ENCODE measurements at regions not wholly inside any gene's neighbourhood (a gene's known extent, or its start where the extent isn't known, plus 50 kb on each side); places are given as distances from the start of the nearest gene placed in this dataset.
A peak's percentile ranks its signal among the peaks of the same experiment; 100 is the strongest.

- DNase-seq: no peak
Observed at GRCh38 chr1:196001188-196001587, 607.1 kb downstream of the KCNT2 start.

DNA sequence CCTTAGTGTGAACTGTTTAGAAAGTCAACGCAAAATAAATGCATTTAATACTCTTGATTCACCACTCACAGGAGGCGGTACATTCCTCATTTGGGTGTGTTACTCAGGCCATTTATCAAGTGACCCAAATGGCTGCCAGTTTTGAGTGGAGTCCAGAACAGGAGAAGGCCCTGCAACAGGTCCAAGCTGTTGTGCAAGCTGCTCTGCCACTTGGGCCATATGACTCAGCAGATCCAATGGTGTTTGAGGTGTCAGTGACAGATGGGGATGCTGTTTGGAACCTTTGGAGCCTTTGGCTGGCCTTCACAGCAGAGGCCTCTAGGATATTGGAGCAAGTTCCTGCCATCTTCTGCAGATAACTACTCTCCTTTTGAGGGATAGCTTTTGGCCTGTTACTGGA lies 609.2 kb downstream of the KCNT2 start:
- no peak for DNase-seq

GRCh38 chr1:195981448-195982139 lies 626.6 kb downstream of the KCNT2 start:
- DNase-seq: no peak

- DNase-seq: no peak
Observed at GRCh38 chr1:195979646-195980045, 628.6 kb downstream of the KCNT2 start.

DNA sequence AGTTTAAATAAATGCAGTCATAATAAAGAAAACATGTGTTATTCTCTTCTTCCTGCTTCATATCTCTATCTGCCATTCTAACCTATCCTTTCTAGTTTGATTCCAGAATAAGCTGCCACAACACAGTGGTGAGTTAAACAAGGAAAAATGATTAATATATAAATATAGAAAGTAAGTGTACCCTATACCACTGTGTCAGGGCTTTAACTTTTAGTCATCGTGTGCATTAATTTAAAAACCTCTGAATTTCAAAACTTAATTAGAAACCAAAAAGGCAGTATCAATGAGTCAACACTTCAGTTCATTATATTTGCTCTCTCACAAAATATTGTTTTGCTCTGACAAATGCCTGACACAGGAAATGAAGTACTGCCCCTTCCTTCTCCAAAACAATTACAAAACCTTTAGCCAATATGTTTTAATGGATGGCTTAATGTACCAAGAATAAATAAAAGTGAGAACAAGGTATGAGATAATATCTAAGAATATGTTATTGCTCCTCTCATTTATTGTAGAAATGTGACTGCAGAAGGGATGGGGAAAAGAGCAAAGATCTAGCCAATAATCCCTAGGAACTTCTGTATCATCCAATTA lies 634.8 kb downstream of the KCNT2 start:
- DNase-seq: no peak

DNA sequence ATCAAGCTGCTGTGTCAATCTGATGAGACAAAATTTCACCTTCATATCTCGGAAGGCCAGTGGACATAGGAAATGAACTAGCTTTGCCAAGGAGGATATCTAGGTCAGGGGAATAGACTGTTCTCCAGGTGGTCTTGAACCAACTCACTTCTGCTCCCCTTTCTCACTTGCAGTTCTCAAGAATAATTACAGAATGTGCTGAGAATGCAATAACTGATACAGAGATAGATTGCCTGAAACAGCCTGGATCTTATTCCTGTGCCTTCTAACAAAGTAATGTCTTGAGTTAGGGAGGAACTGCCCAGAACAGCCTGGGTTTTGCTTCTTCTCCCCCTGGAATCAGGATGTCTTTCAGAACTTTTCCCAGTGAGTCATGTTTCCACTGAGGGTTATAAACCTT lies 636.7 kb downstream of the KCNT2 start:
- DNase-seq: no peak

DNA sequence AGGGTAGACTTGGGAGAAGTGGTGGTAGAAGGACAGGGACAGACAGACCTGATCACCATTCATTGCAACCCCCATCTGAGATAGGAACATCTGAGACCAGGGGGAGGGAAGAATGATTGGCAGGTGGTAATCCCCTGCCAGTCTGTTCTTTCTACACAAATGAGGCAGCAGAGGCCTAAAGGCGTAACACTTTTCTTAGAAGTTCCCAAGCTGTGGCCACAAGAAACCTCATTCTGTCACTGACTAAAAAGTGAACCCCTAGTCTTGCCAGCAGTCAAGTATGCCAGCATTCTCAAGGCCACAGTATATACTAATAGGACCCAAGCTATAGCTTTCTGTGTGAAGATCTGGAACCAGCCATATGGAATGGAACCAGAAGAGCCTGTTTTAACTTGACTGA lies 638.0 kb downstream of the KCNT2 start:
- DNase-seq: no peak

DNA sequence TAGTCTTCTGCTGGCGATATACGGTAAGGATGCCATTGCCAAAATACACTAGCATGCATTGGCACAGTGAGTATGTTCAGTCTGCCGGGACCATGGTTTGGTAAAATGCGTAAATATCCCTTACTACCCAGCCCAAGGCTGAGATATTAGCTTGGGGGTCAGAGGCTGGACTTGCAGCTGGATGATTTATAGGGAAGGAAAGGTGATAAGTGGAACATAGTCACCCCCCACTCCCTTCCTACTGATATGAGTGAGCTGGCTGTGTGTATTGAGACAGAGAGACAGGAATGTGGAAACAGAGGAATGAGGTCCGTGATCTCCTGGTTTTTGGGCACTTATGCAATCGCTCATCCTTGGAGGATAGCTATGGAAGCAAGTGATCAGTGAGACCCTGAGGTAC lies 642.8 kb downstream of the KCNT2 start:
- no peak for DNase-seq

DNA sequence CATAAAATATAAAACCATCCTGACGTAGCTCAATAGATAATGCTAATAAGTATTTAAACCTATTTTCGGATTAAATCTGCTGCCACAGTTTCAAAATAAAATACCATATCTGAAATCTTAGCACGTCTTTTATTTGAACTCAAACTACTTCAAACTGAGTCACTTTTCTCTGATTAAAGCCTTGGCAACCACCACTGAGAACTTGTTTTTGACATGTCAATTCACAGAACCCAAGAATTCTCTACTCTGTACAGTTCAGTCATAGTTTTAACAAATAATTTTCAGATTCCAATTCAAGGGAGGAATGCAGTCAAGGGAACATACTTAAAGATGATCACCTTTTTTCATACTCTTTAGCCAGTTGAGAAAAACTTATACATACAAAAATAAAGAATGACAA lies 643.2 kb downstream of the KCNT2 start:
- DNase-seq: no peak

GRCh38 chr1:195964516-195964915 lies 643.7 kb downstream of the KCNT2 start:
- no peak for DNase-seq

DNA sequence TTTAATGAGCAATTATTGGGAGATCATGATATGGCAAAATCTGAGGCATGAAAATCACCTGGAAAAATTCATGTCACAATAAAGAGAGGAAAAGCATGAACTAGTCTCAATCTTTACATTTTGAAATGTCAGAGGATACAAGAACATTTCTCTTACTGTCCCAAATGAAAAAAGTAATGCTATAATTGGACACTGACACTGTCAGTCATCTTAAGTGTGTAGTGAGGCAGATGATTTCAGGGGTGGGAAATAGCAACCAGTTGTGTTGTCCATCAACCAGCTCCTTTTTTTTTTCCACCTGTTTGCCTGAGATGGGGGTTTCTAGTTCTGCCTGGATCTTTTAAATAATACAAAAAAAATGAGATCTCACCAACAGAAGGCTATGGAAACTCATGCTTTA lies 646.2 kb downstream of the KCNT2 start:
- DNase-seq: no peak

DNA sequence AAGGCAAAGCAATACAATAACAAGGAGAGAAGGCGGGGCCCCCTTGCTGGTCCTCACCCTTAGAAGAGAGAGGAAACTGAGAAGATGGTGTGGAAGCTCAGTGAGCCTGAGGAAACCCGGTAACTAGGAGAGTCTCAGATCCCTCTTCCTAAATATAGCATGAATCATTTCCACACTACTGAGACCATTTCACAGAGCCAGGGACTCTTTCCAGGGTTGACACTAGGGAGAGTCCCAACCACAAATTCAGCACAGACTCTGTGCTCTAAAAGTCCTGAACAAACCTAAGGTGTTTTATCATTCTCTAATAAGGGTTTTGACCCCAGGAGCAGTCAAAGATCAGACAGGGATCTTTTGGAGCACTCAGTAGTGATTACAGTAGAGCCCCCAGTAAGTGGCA lies 647.7 kb downstream of the KCNT2 start:
- DNase-seq: peak in 1 of 3 donors; percentile 3

DNA sequence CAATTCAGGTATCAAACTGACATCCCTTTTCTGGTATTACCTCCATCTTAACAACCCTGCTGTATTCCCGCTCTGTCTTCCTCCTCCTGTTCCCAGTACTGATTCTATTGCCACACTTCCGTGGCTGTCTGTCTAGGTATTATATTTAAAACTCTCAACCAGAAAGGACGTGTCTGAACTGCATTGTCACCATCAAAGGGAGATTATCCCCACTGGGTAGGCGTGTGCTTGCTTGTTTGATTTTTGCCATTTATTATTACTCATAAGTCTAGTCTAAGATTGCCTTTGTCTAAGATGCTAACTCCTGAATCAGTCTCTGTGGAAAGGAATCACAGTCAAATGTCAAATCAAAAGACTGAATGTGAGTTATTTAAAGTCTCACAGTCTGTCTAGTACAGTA lies 650.1 kb downstream of the KCNT2 start:
- DNase-seq: no peak

- no peak for DNase-seq
Observed at GRCh38 chr1:195956845-195957244, 651.4 kb downstream of the KCNT2 start.

DNA sequence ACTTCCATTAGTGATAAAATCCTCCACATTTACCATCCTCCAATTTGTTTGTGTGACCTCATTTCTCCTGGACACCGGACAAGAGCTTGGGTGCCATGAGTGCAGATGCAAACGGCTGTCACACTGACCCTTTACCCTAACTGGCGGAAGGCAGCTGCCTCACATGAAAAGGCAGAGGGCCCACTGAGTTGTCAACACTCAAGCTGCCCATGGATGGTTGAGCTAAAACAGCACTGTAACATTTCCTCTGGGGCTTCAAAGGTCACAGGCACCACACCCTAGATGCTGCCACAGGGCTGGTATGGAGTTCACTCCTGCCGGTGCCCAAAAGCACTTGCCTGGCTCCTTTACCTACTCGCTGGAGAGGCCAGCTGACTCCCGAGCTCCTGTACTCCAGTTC lies 653.4 kb downstream of the KCNT2 start:
- DNase-seq: no peak

DNA sequence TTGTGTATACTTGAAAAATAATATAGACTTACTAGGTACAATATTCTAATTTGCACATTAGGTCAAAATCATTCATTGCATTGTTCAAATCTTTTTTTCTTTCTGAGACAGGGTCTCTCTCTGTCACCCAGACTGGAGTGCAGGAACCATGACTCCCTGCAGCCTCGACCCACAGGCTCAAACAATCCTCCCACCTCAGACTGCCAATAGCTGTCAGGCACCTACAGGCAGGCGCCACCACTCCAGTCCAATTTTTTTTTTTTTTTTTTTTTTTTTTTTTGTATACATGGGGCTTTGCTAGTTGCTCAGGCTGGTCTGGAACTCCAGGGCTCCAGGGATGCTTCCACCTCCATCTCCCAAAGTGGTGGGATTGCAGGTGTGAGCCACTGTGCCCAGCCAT lies 656.9 kb downstream of the KCNT2 start:
- DNase-seq: no peak

GRCh38 chr1:195948123-195948895 lies 659.9 kb downstream of the KCNT2 start:
- no peak for DNase-seq

- DNase-seq: peak in 2 of 3 donors; percentile 4 to 6
Observed at GRCh38 chr1:195946500-195946899, 661.7 kb downstream of the KCNT2 start.

GRCh38 chr1:195941795-195942194 lies 666.4 kb downstream of the KCNT2 start:
- no peak for DNase-seq

- DNase-seq: no peak
Observed at GRCh38 chr1:195941314-195941713, 666.9 kb downstream of the KCNT2 start.

- peak in 1 of 3 donors; percentile 5 for DNase-seq
Observed at GRCh38 chr1:195939844-195940243, 668.4 kb downstream of the KCNT2 start.

DNA sequence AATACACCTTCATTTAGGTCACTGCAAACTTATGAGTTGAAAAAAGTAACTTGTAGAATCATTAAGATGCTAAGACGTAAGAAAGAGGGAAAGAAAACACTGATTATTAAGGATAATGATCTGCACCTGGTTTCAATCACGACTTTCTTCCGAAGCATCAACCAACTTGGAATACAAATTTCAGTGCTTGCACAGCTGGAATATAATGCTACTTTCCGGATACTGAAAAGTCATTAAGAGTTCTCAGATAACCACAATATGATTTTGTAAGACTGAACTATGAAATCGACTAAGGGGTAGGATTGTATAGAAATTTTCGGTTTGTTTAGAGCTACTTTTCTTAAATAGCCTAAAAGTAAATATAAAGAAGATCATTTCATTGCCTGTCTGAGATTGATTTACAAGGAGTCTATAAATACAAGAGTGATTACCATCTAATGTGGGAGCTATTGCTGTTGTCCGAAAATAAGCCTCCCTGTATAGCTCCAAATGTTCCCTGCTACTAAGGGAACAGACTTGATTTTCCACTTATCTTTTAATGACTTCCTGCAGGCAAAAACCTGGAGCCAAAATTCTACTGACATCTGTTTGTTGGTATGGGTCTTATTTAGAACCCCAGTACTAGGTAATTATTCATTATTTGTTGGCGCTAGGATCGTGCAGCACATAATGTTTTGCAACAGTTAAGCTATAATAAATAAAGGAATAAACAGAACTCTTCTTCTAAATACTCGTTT lies 673.3 kb downstream of the KCNT2 start:
- DNase-seq: no peak

DNA sequence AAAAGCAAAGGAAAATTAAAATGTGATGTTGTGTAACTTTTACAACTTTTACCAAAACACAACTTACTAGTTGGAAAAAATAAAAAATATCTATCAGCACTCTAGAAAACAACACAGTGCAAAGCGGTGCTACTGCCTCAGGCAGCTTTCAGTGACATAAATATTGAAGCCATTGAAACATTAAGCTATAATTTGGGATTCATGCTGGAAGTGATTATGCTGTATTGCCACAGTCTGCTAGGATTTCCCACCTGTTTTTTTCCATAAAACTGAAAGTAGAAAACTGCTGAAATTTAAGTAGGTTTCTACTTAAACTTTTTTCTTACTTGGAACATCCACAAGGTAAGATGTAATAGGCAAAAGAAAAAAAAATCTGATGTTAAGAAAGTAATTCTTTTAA lies 674.4 kb downstream of the KCNT2 start:
- no peak for DNase-seq

GRCh38 chr1:195915826-195916225 lies 692.4 kb downstream of the KCNT2 start:
- no peak for DNase-seq
